A549 (cell line): ENCODE measurements at regions not wholly inside any gene's neighbourhood (a gene's known extent, or its start where the extent isn't known, plus 50 kb on each side); places are given as distances from the start of the nearest gene placed in this dataset.

ENCODE experiments used
- ATAC-seq, 2 experiments: fragments of 200-7000 bp in 1 of 2; fragments of >200 bp in 1 of 2; cut with Nextera tagmentation in 1 of 2; cut with Tn5 transposase in 1 of 2; 3 replicates each; pipeline versions ENCODE4 v1.8.0 to v1.9.1; 2018 to 2020; ENCODE audit warnings: mild to moderate bottlenecking in 1 of 2, moderate library complexity in 1 of 2
- CTCF ChIA-PET: fragments of 300-600 bp; sonication (Branson Sonifier 250); formaldehyde crosslinking; extraction: SDS; loops from one replicate; lab custom pipeline; 2021; ENCODE audit warnings: antibody characterized with exemption, inconsistent platforms; lab: Yijun Ruan, JAX
- POLR2A ChIA-PET: fragments of 350-600 bp; formaldehyde crosslinking; extraction: SDS; loops from one replicate; lab custom pipeline; 2021; ENCODE audit warnings: antibody characterized with exemption, inconsistent platforms; lab: Yijun Ruan, JAX
- DNase-seq, 2 experiments: peaks; one replicate each; pipeline versions ENCODE4 v3.0.0 to v3.0.0-alpha.2; 2011 to 2016; ENCODE audit warnings: low read depth in 1 of 2, low spot score in 1 of 2
- FAIRE-seq: peaks from 2 replicates; lab custom pipeline; 2011; peaks lifted over from hg19 to GRCh38; lab: Jason Lieb, UNC
- H3K27ac ChIP-seq, 2 experiments: fragments of >200 bp; sonication (Bioruptor Twin); formaldehyde crosslinking; 3 replicates each; pipeline ENCODE4 v1.5.1; 2016 to 2017
- H3K4me1 ChIP-seq: fragments of >200 bp; sonication (Bioruptor Twin); formaldehyde crosslinking; 3 replicates; pipeline ENCODE4 v1.6.1; 2016
- H3K4me2 ChIP-seq: fragments of >200 bp; sonication (Bioruptor Twin); formaldehyde crosslinking; 3 replicates; pipeline ENCODE4 v1.6.1; 2016
- H3K4me3 ChIP-seq: fragments of >200 bp; sonication (Bioruptor Twin); formaldehyde crosslinking; 3 replicates; pipeline ENCODE4 v1.5.1; 2016
- H3K9me3 ChIP-seq: fragments of >200 bp; sonication (Bioruptor Twin); formaldehyde crosslinking; 3 replicates; pipeline ENCODE4 v1.6.1; 2016
- ATOH8 ChIP-seq: fragments of 250-450 bp; sonication (Bioruptor Pico); IDR thresholded peaks from 2 replicates; pipeline ENCODE4 v1.5.0; 2020; ENCODE audit warnings: low read depth, mild to moderate bottlenecking, moderate library complexity
- BHLHE40 ChIP-seq: IDR thresholded peaks from 2 replicates; pipeline ENCODE4 v1.6.1; 2012; ENCODE audit warnings: low read depth, low read length, inconsistent platforms
- CBX2 ChIP-seq: fragments of 200-600 bp; sonication (generic); IDR thresholded peaks from 2 replicates; pipeline ENCODE4 v1.6.1; 2016; ENCODE audit warnings: low read depth, mild to moderate bottlenecking, borderline replicate concordance
- CEBPB ChIP-seq, 2 experiments: fragments of >200 bp in 1 of 2; sonication (Bioruptor Twin) in 1 of 2; formaldehyde crosslinking in 1 of 2; IDR thresholded peaks; 2 replicates each; pipeline ENCODE4 v1.6.1; 2012 to 2016
- CHD2 ChIP-seq: fragments of 150-350 bp; IDR thresholded peaks from 2 replicates; pipeline ENCODE4 v1.6.1; 2014; ENCODE audit warnings: low read length; ENCODE audit not compliant: partially characterized antibody
- CHD4 ChIP-seq: fragments of 200-600 bp; sonication (generic); IDR thresholded peaks from 2 replicates; pipeline ENCODE4 v1.6.1; 2016; ENCODE audit warnings: antibody characterized with exemption, mild to moderate bottlenecking, borderline replicate concordance
- EHMT2 ChIP-seq: fragments of 200-600 bp; sonication (generic); IDR thresholded peaks from 2 replicates; pipeline ENCODE4 v1.6.1; 2016; ENCODE audit warnings: antibody characterized with exemption, low read depth, mild to moderate bottlenecking, moderate library complexity
- EP300 ChIP-seq, 2 experiments: fragments of >200 bp; sonication (Bioruptor Twin); formaldehyde crosslinking; IDR thresholded peaks; 2 replicates in 1 of 2; 3 replicates in 1 of 2; pipeline ENCODE4 v1.6.1; 2016 to 2017
- ESRRA ChIP-seq: fragments of 150-350 bp; IDR thresholded peaks from 2 replicates; pipeline ENCODE4 v1.6.1; 2014; ENCODE audit warnings: mild to moderate bottlenecking, low read length, borderline replicate concordance
- HDAC2 ChIP-seq: fragments of 200-600 bp; sonication (generic); IDR thresholded peaks from 2 replicates; pipeline ENCODE4 v1.6.1; 2016
- HEYL ChIP-seq: fragments of 250-450 bp; sonication (Bioruptor Pico); IDR thresholded peaks from 2 replicates; pipeline ENCODE4 v1.8.0; 2021; ENCODE audit warnings: mild to moderate bottlenecking, moderate library complexity
- HMGXB4 ChIP-seq: fragments of 250-450 bp; sonication (Bioruptor Pico); IDR thresholded peaks from 2 replicates; pipeline ENCODE4 v1.5.0; 2021; ENCODE audit warnings: mild to moderate bottlenecking, moderate library complexity, borderline replicate concordance
- HOXA7 ChIP-seq: fragments of 250-450 bp; sonication (Bioruptor Pico); IDR thresholded peaks from 2 replicates; pipeline ENCODE4 v1.5.0; 2020; ENCODE audit warnings: mild to moderate bottlenecking, moderate library complexity
- HOXB5 ChIP-seq: fragments of 250-450 bp; sonication (Bioruptor Pico); IDR thresholded peaks from 2 replicates; pipeline ENCODE4 v1.5.0; 2020; ENCODE audit warnings: mild to moderate bottlenecking, moderate library complexity
- KDM1A ChIP-seq: fragments of 200-600 bp; sonication (generic); IDR thresholded peaks from 2 replicates; pipeline ENCODE4 v1.6.1; 2016; ENCODE audit warnings: low read depth, mild to moderate bottlenecking
- KDM5A ChIP-seq: fragments of 200-600 bp; sonication (generic); IDR thresholded peaks from 2 replicates; pipeline ENCODE4 v1.6.1; 2016; ENCODE audit warnings: antibody characterized with exemption, mild to moderate bottlenecking
- MAX ChIP-seq: IDR thresholded peaks from 2 replicates; pipeline ENCODE4 v1.6.1; 2012
- MAZ ChIP-seq: fragments of 150-350 bp; IDR thresholded peaks from 2 replicates; pipeline ENCODE4 v1.6.1; 2014; ENCODE audit warnings: antibody characterized with exemption, low read depth, low read length, borderline replicate concordance
- NPAS2 ChIP-seq: fragments of 250-450 bp; sonication (Bioruptor Pico); IDR thresholded peaks from 2 replicates; pipeline ENCODE4 v1.8.0; 2022; ENCODE audit warnings: mild to moderate bottlenecking, moderate library complexity, borderline replicate concordance
- PHF8 ChIP-seq: fragments of 200-600 bp; sonication (generic); IDR thresholded peaks from 2 replicates; pipeline ENCODE4 v1.6.1; 2016; ENCODE audit warnings: low read depth, mild to moderate bottlenecking, antibody characterized with exemption, moderate library complexity, borderline replicate concordance
- RFX5 ChIP-seq: fragments of 450-650 bp; IDR thresholded peaks from 2 replicates; pipeline ENCODE4 v1.7.1; 2014; ENCODE audit warnings: antibody characterized with exemption, mild to moderate bottlenecking, moderate library complexity
- SREBF2 ChIP-seq: fragments of 450-650 bp; IDR thresholded peaks from 2 replicates; pipeline ENCODE4 v1.6.1; 2014; ENCODE audit warnings: mild to moderate bottlenecking, moderate library complexity
- ZC3H11A ChIP-seq: fragments of 450-650 bp; IDR thresholded peaks from 2 replicates; pipeline ENCODE4 v1.6.1; 2014; ENCODE audit warnings: antibody characterized with exemption, mild to moderate bottlenecking
- ZNF302 ChIP-seq: fragments of 250-450 bp; sonication (Bioruptor Pico); IDR thresholded peaks from 2 replicates; pipeline ENCODE4 v1.9.0; 2021; ENCODE audit warnings: inconsistent platforms, mild to moderate bottlenecking, moderate library complexity
- WGBS: methylation state at CpG from one replicate; pipeline ENCODE4 v1.1.6; 2017; ENCODE audit errors: missing lambda C conversion rate; 5-methylcytosine and 5-hydroxymethylcytosine counted together
- TF ChIP-seq, protein P1 (sequence below): fragments of >200 bp; sonication (Bioruptor Twin); formaldehyde crosslinking; IDR thresholded peaks from 3 replicates; pipeline ENCODE4 v1.5.1; 2016
- TF ChIP-seq, protein P2 (sequence below): fragments of 150-350 bp; IDR thresholded peaks from 2 replicates; pipeline ENCODE4 v1.6.1; 2014; ENCODE audit warnings: low read depth, mild to moderate bottlenecking, low read length
- TF ChIP-seq, protein P3 (sequence below): fragments of >200 bp; sonication (Bioruptor Twin); formaldehyde crosslinking; IDR thresholded peaks from 2 replicates; pipeline ENCODE4 v1.6.1; 2016
- TF ChIP-seq, protein P4 (sequence below): IDR thresholded peaks from 2 replicates; pipeline ENCODE4 v1.6.1; 2012; ENCODE audit warnings: low read depth, borderline replicate concordance

- CTCF ChIA-PET: no interaction called here
- no peak overlapping the region for H3K27ac ChIP-seq
- TF ChIP-seq, protein P1, sequence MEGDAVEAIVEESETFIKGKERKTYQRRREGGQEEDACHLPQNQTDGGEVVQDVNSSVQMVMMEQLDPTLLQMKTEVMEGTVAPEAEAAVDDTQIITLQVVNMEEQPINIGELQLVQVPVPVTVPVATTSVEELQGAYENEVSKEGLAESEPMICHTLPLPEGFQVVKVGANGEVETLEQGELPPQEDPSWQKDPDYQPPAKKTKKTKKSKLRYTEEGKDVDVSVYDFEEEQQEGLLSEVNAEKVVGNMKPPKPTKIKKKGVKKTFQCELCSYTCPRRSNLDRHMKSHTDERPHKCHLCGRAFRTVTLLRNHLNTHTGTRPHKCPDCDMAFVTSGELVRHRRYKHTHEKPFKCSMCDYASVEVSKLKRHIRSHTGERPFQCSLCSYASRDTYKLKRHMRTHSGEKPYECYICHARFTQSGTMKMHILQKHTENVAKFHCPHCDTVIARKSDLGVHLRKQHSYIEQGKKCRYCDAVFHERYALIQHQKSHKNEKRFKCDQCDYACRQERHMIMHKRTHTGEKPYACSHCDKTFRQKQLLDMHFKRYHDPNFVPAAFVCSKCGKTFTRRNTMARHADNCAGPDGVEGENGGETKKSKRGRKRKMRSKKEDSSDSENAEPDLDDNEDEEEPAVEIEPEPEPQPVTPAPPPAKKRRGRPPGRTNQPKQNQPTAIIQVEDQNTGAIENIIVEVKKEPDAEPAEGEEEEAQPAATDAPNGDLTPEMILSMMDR: no peak
- TF ChIP-seq EP300 (IDR thresholded peaks at IDR 0.05): no peak
- no peak for TF ChIP-seq CHD4
- no peak for TF ChIP-seq KDM1A
- no peak for TF ChIP-seq CEBPB (IDR thresholded peaks at IDR 0.05)
- TF ChIP-seq, protein P2, sequence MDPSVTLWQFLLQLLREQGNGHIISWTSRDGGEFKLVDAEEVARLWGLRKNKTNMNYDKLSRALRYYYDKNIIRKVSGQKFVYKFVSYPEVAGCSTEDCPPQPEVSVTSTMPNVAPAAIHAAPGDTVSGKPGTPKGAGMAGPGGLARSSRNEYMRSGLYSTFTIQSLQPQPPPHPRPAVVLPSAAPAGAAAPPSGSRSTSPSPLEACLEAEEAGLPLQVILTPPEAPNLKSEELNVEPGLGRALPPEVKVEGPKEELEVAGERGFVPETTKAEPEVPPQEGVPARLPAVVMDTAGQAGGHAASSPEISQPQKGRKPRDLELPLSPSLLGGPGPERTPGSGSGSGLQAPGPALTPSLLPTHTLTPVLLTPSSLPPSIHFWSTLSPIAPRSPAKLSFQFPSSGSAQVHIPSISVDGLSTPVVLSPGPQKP: no peak
- TF ChIP-seq MAX: no peak
- no peak for TF ChIP-seq SREBF2
- TF ChIP-seq ESRRA: no peak
- no peak for TF ChIP-seq HOXA7 (CRISPR knock-in tag)
- TF ChIP-seq, all 56 proteins: peak for 0
- FAIRE-seq (no peak), DNase-seq (no peak), ATAC-seq (no peak)
- peaks cover 16% of the 10 kb centered on the region; the same call in 2 of the 3 replicates for H3K4me1 ChIP-seq
- H3K4me3 ChIP-seq: no peak overlapping the region
- POLR2A ChIA-PET: no interaction called here
- no peaks in the 10 kb centered on the region for H3K9me3 ChIP-seq
- H3K4me2 ChIP-seq: peak overlapping the region; percentile 57
- WGBS: 48% methylated on average over 1 of the region's 1 CpG
Measured at GRCh38 chr11:91703042-91703441, 521.6 kb upstream of the FAT3 start.

GRCh38 chr11:91700854-91701253, 523.8 kb upstream of the FAT3 start:
- ChIA-PET POLR2A (no interaction called here), CTCF (no interaction called here)
- FAIRE-seq (no peak), DNase-seq (no peak), ATAC-seq (no peak)
- no peak for TF ChIP-seq BHLHE40
- no peak for TF ChIP-seq CBX2
- TF ChIP-seq, protein P2: no peak
- TF ChIP-seq EHMT2: no peak
- TF ChIP-seq ZC3H11A: no peak
- TF ChIP-seq CEBPB (IDR thresholded peaks at IDR 0.05): no peak
- TF ChIP-seq HEYL: no peak
- TF ChIP-seq MAZ: no peak
- TF ChIP-seq ATOH8 (CRISPR knock-in tag): no peak
- TF ChIP-seq ESRRA: no peak
- no peak overlapping the region for H3K4me3 ChIP-seq
- H3K9me3 ChIP-seq: no peaks in the 10 kb centered on the region
- WGBS: 83% methylated on average over 2 of the region's 2 CpGs
- H3K27ac ChIP-seq: no peak overlapping the region
- H3K4me2 ChIP-seq: no peak overlapping the region
- H3K4me1 ChIP-seq: peaks cover 16% of the 10 kb centered on the region; the same call in 2 of the 3 replicates

DNA sequence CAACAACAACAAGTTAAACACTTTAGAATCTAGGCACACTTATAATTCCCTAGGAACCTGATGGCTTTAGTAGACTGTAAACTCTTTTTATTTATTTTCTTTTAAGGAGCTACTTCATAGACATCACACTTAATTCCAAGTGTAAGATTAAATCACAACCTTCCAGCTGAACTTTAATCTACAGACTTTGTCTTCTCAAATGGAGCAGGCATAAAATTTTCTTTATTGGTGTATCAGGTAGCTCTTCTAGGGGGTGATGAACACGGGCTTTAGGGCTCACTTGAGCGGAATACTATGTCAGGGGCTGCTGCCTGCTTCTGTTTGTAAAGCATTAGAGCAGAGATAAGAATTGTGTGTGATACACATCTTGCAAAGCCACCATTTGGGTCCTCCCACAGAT, 525.8 kb upstream of the FAT3 start:
- FAIRE-seq (no peak), ATAC-seq (no peak), DNase-seq (no peak)
- ChIA-PET CTCF (no interaction called here), POLR2A (no interaction called here)
- TF ChIP-seq CHD2 (no peak), HMGXB4 (CRISPR knock-in tag) (no peak), ZNF302 (CRISPR knock-in tag) (no peak), HDAC2 (no peak), KDM5A (no peak), RFX5 (no peak), NPAS2 (CRISPR knock-in tag) (no peak), HOXB5 (CRISPR knock-in tag) (no peak), PHF8 (no peak)
- TF ChIP-seq, protein P3, sequence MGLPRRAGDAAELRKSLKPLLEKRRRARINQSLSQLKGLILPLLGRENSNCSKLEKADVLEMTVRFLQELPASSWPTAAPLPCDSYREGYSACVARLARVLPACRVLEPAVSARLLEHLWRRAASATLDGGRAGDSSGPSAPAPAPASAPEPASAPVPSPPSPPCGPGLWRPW: no peak
- TF ChIP-seq, protein P4, sequence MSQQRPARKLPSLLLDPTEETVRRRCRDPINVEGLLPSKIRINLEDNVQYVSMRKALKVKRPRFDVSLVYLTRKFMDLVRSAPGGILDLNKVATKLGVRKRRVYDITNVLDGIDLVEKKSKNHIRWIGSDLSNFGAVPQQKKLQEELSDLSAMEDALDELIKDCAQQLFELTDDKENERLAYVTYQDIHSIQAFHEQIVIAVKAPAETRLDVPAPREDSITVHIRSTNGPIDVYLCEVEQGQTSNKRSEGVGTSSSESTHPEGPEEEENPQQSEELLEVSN: no peak
- peaks cover 12% of the 10 kb centered on the region; the same call in 2 of the 3 replicates for H3K4me1 ChIP-seq
- 31% methylated on average over 2 of the region's 2 CpGs for WGBS
- H3K9me3 ChIP-seq: no peaks in the 10 kb centered on the region
- no peak overlapping the region for H3K4me2 ChIP-seq
- no peak overlapping the region for H3K27ac ChIP-seq
- H3K4me3 ChIP-seq: no peak overlapping the region
